Nephron (organoid): ENCODE measurements at regions not wholly inside any gene's neighbourhood (a gene's known extent, or its start where the extent isn't known, plus 50 kb on each side); places are given as distances from the start of the nearest gene placed in this dataset.

Source experiments
- H3K27ac Mint-ChIP-seq, 3 experiments: 2 replicates each; pipeline ENCODE4 v1.8.0; 2020; ENCODE audit warnings: mixed read lengths in 3 of 3, mild to moderate bottlenecking in 2 of 3, moderate library complexity in 1 of 3
- H3K27me3 Mint-ChIP-seq: 2 replicates; pipeline ENCODE4 v1.8.0; 2021; ENCODE audit warnings: low read depth, mild to moderate bottlenecking, moderate library complexity, mixed read lengths
- H3K36me3 Mint-ChIP-seq: 2 replicates; pipeline ENCODE4 v1.8.0; 2020; ENCODE audit warnings: low read depth, mixed read lengths
- H3K4me1 Mint-ChIP-seq: 2 replicates; pipeline ENCODE4 v1.8.0; 2020; ENCODE audit warnings: mixed read lengths
- H3K4me3 Mint-ChIP-seq, 3 experiments: 2 replicates each; pipeline ENCODE4 v1.8.0; 2020; ENCODE audit warnings: mild to moderate bottlenecking in 3 of 3, mixed read lengths in 3 of 3, moderate library complexity in 2 of 3
- H3K9me3 Mint-ChIP-seq: 2 replicates; pipeline ENCODE4 v1.8.0; 2020; ENCODE audit warnings: mixed read lengths
- CTCF ChIP-seq, 3 experiments: fragments of 200-600 bp; sonication (generic); IDR thresholded peaks; one replicate each; pipeline ENCODE4 v1.5.0; 2021; ENCODE audit warnings: antibody characterized with exemption in 3 of 3; ENCODE audit not compliant: unreplicated experiment in 3 of 3

GRCh38 chr11:27217496-27217895, 145.5 kb downstream of the CCDC34 start:
- H3K4me1 Mint-ChIP-seq = peaks cover 69% of the 10 kb centered on the region
- no peaks in the 10 kb centered on the region for H3K36me3 Mint-ChIP-seq
- no peak for TF ChIP-seq CTCF (IDR thresholded peaks at IDR 0.05; ENCODE audit: unreplicated experiment in 3 of 3)

GRCh38 chr11:27216270-27217149, 146.5 kb downstream of the CCDC34 start:
- H3K36me3 Mint-ChIP-seq = peaks cover 6% of the 10 kb centered on the region
- no peak for TF ChIP-seq CTCF (IDR thresholded peaks at IDR 0.05; ENCODE audit: unreplicated experiment in 3 of 3)

More at GRCh38 chr11:27217496-27217895, 145.5 kb downstream of the CCDC34 start:
- Mint-ChIP-seq H3K27ac (peak overlapping the region; percentile 89 to 97 (median 96)), H3K9me3 (peaks cover 4% of the 10 kb centered on the region), H3K27me3 (no peaks in the 10 kb centered on the region), H3K4me3 (peak overlapping the region in 2 of 3 experiments; percentile 41 to 78)

GRCh38 chr11:27215471-27216269, 147.3 kb downstream of the CCDC34 start:
- peak overlapping the region; percentile 89 to 97 (median 96) for H3K27ac Mint-ChIP-seq
- peaks cover 84% of the 10 kb centered on the region for H3K4me1 Mint-ChIP-seq
- no peaks in the 10 kb centered on the region for H3K27me3 Mint-ChIP-seq
- H3K4me3 Mint-ChIP-seq = peak overlapping the region in 2 of 3 experiments; percentile 5 to 68
- H3K9me3 Mint-ChIP-seq = peaks cover 4% of the 10 kb centered on the region
- no peak for TF ChIP-seq CTCF (IDR thresholded peaks at IDR 0.05; ENCODE audit: unreplicated experiment in 3 of 3)
- H3K36me3 Mint-ChIP-seq = peaks cover 6% of the 10 kb centered on the region

More at GRCh38 chr11:27216270-27217149, 146.5 kb downstream of the CCDC34 start:
- H3K4me1 Mint-ChIP-seq = peaks cover 79% of the 10 kb centered on the region
- peak overlapping the region; percentile 5 to 68 (median 12) for H3K4me3 Mint-ChIP-seq
- H3K9me3 Mint-ChIP-seq = peaks cover 4% of the 10 kb centered on the region
- peak overlapping the region; percentile 89 to 97 (median 96) for H3K27ac Mint-ChIP-seq
- H3K27me3 Mint-ChIP-seq = no peaks in the 10 kb centered on the region

GRCh38 chr11:27214713-27215112, 148.3 kb downstream of the CCDC34 start:
- Mint-ChIP-seq H3K27me3 (no peaks in the 10 kb centered on the region), H3K9me3 (peaks cover 4% of the 10 kb centered on the region), H3K4me1 (peaks cover 90% of the 10 kb centered on the region), H3K27ac (peak overlapping the region; percentile 89 to 97 (median 96)), H3K4me3 (no peak overlapping the region), H3K36me3 (peaks cover 6% of the 10 kb centered on the region)
- no peak for TF ChIP-seq CTCF (IDR thresholded peaks at IDR 0.05; ENCODE audit: unreplicated experiment in 3 of 3)

- Mint-ChIP-seq H3K27me3 (no peaks in the 10 kb centered on the region), H3K27ac (peak overlapping the region; percentile 70 to 96 (median 89)), H3K4me3 (peak overlapping the region in 1 of 3 experiments; percentile 18), H3K4me1 (peaks cover 86% of the 10 kb centered on the region), H3K36me3 (peaks cover 6% of the 10 kb centered on the region), H3K9me3 (no peaks in the 10 kb centered on the region)
- no peak for TF ChIP-seq CTCF (IDR thresholded peaks at IDR 0.05; ENCODE audit: unreplicated experiment in 3 of 3)
Observed at GRCh38 chr11:27213232-27213660, 149.8 kb downstream of the CCDC34 start.
